IPS DF 4.7 (cell line): ENCODE measurements at regions not wholly inside any gene's neighbourhood (a gene's known extent, or its start where the extent isn't known, plus 50 kb on each side); places are given as distances from the start of the nearest gene placed in this dataset.
"Not testable (repeated sequence)": the region's sequence is repeated elsewhere in the genome, so short reads cannot be mapped to it uniquely, and the experiment has no call there.

ENCODE experiments used
- DNase-seq: peaks from one replicate; pipeline ENCODE4 v3.0.0-alpha.2; 2013; ENCODE audit warnings: low spot score; ENCODE audit errors: extremely low read depth

- no peak for DNase-seq
Observed at GRCh38 chr5:19018822-19019221, 969.2 kb downstream of the CDH18 start.

- no peak for DNase-seq
Observed at GRCh38 chr5:19031491-19031890, 956.5 kb downstream of the CDH18 start.

- no peak for DNase-seq
Observed at GRCh38 chr5:19035816-19036215, 952.2 kb downstream of the CDH18 start.

- DNase-seq = no peak
Observed at GRCh38 chr5:19042106-19042505, 945.9 kb downstream of the CDH18 start.

- no peak for DNase-seq
Observed at GRCh38 chr5:19044311-19044710, 943.7 kb downstream of the CDH18 start.

GRCh38 chr5:19044931-19045695, 942.9 kb downstream of the CDH18 start:
- DNase-seq = no peak

- peak; percentile 74 for DNase-seq
Observed at GRCh38 chr5:19047277-19047676, 940.7 kb downstream of the CDH18 start.

GRCh38 chr5:19048726-19049125, 939.3 kb downstream of the CDH18 start:
- no peak for DNase-seq

GRCh38 chr5:19058216-19058615, 929.8 kb downstream of the CDH18 start:
- DNase-seq = no peak

- no peak for DNase-seq
Observed at GRCh38 chr5:19064094-19064493, 923.9 kb downstream of the CDH18 start.

GRCh38 chr5:19067741-19068140, 920.3 kb downstream of the CDH18 start:
- no peak for DNase-seq

GRCh38 chr5:19098434-19098833, 889.6 kb downstream of the CDH18 start:
- DNase-seq = no peak

GRCh38 chr5:19099195-19099594, 888.8 kb downstream of the CDH18 start:
- no peak for DNase-seq

- DNase-seq = no peak
Observed at GRCh38 chr5:19104948-19105347, 883.1 kb downstream of the CDH18 start.

GRCh38 chr5:19122923-19123322, 865.1 kb downstream of the CDH18 start:
- no peak for DNase-seq

GRCh38 chr5:19125956-19126713, 861.9 kb downstream of the CDH18 start:
- DNase-seq = no peak

- no peak for DNase-seq
Observed at GRCh38 chr5:19140276-19140675, 847.7 kb downstream of the CDH18 start.

- not testable (repeated sequence) for DNase-seq
Observed at GRCh38 chr5:19141937-19142524, 846.0 kb downstream of the CDH18 start.

- DNase-seq = not testable (repeated sequence)
Observed at GRCh38 chr5:19142713-19143414, 845.1 kb downstream of the CDH18 start.

GRCh38 chr5:19143935-19144334, 844.1 kb downstream of the CDH18 start:
- no peak for DNase-seq

- no peak for DNase-seq
Observed at GRCh38 chr5:19169426-19169825, 818.6 kb downstream of the CDH18 start.
